KMS-11 (cell line): ENCODE measurements at regions not wholly inside any gene's neighbourhood (a gene's known extent, or its start where the extent isn't known, plus 50 kb on each side); places are given as distances from the start of the nearest gene placed in this dataset.

Source experiments
- H2AFZ ChIP-seq: fragments of 200-600 bp; sonication (generic); 2 replicates; pipeline ENCODE4 v1.6.1; 2016; ENCODE audit warnings: antibody characterized with exemption, mixed run types, low read depth
- H3K27ac ChIP-seq: fragments of 200-600 bp; sonication (generic); 2 replicates; pipeline ENCODE4 v1.6.1; 2016; ENCODE audit warnings: mild to moderate bottlenecking, mixed run types
- H3K27me3 ChIP-seq: fragments of 200-600 bp; sonication (generic); 2 replicates; pipeline ENCODE4 v1.6.1; 2017; ENCODE audit warnings: mild to moderate bottlenecking, low read depth, mixed run types, moderate library complexity; ENCODE audit not compliant: insufficient read depth
- H3K36me3 ChIP-seq: fragments of 200-600 bp; sonication (generic); 2 replicates; pipeline ENCODE4 v1.6.1; 2017; ENCODE audit warnings: mild to moderate bottlenecking, mixed run types; ENCODE audit not compliant: insufficient read depth
- H3K4me1 ChIP-seq: fragments of 200-600 bp; sonication (generic); 2 replicates; pipeline ENCODE4 v1.6.1; 2016; ENCODE audit warnings: mild to moderate bottlenecking, low read depth, mixed run types; ENCODE audit not compliant: poor library complexity, severe bottlenecking
- H3K4me2 ChIP-seq: fragments of 200-600 bp; sonication (generic); 2 replicates; pipeline ENCODE4 v1.7.0; 2016; ENCODE audit warnings: mild to moderate bottlenecking, mixed run types
- H3K4me3 ChIP-seq: fragments of 200-600 bp; sonication (generic); IDR thresholded peaks from 2 replicates; pipeline ENCODE4 v1.6.1; 2017; ENCODE audit warnings: low read depth, low read length, mixed read lengths; ENCODE audit not compliant: insufficient read depth
- H3K79me2 ChIP-seq: fragments of 200-600 bp; sonication (generic); 2 replicates; pipeline ENCODE4 v1.6.1; 2016; ENCODE audit warnings: low read depth, mixed run types; ENCODE audit not compliant: insufficient read depth
- H3K9ac ChIP-seq: fragments of 200-600 bp; sonication (generic); 2 replicates; pipeline ENCODE4 v1.6.1; 2016; ENCODE audit warnings: mild to moderate bottlenecking, mixed run types
- H4K20me1 ChIP-seq: fragments of 200-600 bp; sonication (generic); 2 replicates; pipeline ENCODE4 v1.6.1; 2016; ENCODE audit warnings: mild to moderate bottlenecking, mixed run types; ENCODE audit not compliant: insufficient read depth
- TF ChIP-seq, protein P1 (sequence below): fragments of 200-600 bp; sonication (generic); conservative IDR thresholded peaks from 2 replicates; pipeline ENCODE4 v1.6.1; 2017; ENCODE audit warnings: low read depth, mild to moderate bottlenecking, antibody characterized with exemption, low read length, moderate library complexity, mixed read lengths

DNA sequence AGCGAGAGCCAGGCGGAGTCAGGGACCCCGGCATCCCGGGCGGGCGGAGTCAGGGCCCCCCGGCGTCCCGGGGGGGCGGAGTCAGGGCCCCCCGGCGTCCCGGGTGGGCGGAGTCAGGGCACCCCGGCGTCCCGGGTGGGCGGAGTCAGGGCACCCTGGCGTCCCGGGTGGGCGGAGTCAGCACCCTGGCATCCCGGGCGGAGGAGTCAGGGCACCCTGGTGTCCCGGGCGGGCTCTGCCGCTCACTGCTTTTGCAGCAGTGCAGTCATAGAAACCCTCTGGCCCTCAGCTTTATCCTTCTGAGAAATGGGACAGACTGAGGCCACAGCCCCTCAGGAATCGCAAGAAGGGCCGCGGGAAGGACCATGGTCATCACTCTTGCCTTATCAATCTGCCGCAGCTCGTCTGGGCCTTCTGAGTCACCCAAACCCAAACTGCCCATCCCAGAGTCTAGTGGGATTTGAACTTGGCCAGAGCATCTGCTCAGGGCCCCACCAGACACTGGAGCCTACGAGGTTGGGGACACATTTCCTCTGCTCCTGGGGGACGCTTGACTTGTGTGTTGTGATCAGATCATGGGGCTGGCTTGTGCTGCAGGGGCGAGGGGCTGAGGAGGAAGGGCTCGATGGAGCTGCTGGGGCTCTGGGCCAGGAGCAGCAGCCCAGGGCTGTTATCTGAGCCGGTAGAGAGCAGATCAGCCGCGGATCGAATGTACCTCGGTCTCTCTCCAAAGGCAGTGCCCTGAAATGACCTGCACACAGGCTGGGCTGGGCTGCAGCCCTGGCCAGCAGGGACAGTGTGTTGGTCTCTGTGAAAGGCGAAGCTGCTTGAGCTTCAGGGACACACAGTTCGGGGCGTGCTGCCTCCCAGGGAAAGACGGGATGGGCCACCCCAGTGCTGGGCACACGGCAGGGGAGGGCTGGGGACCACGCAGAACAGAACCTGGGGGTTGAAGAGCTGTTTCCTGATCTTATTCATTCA is 290.1 kb upstream of the HDAC4 start:
- Histone ChIP-seq H3K4me2 (no peak overlapping the region), H3K4me3 (no peak overlapping the region), H2AFZ (no peak overlapping the region), H3K9ac (no peak overlapping the region), H3K27ac (no peak overlapping the region), H3K36me3 (no peaks in the 10 kb centered on the region), H3K4me1 (no peaks in the 10 kb centered on the region), H3K79me2 (no peaks in the 10 kb centered on the region), H3K27me3 (peaks cover 3% of the 10 kb centered on the region), H4K20me1 (no peaks in the 10 kb centered on the region)
- TF ChIP-seq, protein P1, sequence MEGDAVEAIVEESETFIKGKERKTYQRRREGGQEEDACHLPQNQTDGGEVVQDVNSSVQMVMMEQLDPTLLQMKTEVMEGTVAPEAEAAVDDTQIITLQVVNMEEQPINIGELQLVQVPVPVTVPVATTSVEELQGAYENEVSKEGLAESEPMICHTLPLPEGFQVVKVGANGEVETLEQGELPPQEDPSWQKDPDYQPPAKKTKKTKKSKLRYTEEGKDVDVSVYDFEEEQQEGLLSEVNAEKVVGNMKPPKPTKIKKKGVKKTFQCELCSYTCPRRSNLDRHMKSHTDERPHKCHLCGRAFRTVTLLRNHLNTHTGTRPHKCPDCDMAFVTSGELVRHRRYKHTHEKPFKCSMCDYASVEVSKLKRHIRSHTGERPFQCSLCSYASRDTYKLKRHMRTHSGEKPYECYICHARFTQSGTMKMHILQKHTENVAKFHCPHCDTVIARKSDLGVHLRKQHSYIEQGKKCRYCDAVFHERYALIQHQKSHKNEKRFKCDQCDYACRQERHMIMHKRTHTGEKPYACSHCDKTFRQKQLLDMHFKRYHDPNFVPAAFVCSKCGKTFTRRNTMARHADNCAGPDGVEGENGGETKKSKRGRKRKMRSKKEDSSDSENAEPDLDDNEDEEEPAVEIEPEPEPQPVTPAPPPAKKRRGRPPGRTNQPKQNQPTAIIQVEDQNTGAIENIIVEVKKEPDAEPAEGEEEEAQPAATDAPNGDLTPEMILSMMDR: no peak

DNA sequence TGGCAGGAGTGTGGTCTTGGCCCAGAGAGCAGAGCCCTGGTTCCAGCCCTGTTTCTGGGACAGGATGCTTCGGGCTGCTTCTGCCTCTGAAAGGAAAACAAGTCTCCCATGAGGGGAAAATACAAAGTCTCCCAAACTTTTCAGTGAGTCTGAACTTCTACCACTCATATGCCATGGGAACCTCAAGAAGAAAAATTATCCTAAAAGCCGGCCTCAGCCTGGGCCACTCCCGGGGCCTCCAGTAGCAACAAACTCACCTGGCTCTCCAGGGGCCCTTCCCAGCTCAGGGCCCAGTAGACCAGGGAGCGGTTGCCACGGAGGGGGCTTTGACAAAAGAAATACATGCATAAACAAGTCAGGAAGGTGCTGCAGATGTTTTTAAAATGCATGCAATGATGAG is 289.2 kb upstream of the HDAC4 start:
- TF ChIP-seq, protein P1: no peak
- H3K27ac ChIP-seq: no peak overlapping the region
- no peaks in the 10 kb centered on the region for H3K79me2 ChIP-seq
- H3K27me3 ChIP-seq: peaks cover 3% of the 10 kb centered on the region; the same call in 1 of the 2 replicates
- H3K9ac ChIP-seq: no peak overlapping the region
- H3K4me1 ChIP-seq: no peaks in the 10 kb centered on the region
- H3K4me2 ChIP-seq: no peak overlapping the region
- no peak overlapping the region for H2AFZ ChIP-seq
- H3K36me3 ChIP-seq: no peaks in the 10 kb centered on the region
- no peaks in the 10 kb centered on the region for H4K20me1 ChIP-seq
- no peak overlapping the region for H3K4me3 ChIP-seq

DNA sequence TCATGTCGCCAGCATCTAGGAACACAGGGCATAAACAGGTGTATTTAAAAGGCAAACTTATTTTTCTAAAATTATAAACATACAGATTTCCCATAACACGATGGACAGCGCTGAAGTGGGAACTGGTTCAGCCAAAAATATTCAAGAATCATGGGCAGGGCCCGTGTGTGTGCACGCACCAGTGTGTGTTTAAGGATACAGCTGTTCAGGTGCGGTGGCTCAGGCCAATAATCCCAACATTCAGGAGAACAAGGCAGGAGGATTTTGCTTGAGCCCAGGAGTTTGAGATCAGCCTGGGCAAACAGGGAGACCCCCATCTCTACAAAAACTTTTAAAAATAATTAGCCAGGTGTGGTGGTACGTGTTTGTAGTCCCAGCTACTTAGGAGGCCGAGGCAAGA is 288.6 kb upstream of the HDAC4 start:
- Histone ChIP-seq H3K79me2 (no peaks in the 10 kb centered on the region), H4K20me1 (no peaks in the 10 kb centered on the region), H3K4me1 (no peaks in the 10 kb centered on the region), H3K27me3 (peaks cover 3% of the 10 kb centered on the region; the same call in 1 of the 2 replicates), H2AFZ (no peak overlapping the region), H3K27ac (no peak overlapping the region), H3K36me3 (no peaks in the 10 kb centered on the region), H3K4me3 (no peak overlapping the region), H3K4me2 (no peak overlapping the region), H3K9ac (no peak overlapping the region)
- TF ChIP-seq, protein P1: no peak

DNA sequence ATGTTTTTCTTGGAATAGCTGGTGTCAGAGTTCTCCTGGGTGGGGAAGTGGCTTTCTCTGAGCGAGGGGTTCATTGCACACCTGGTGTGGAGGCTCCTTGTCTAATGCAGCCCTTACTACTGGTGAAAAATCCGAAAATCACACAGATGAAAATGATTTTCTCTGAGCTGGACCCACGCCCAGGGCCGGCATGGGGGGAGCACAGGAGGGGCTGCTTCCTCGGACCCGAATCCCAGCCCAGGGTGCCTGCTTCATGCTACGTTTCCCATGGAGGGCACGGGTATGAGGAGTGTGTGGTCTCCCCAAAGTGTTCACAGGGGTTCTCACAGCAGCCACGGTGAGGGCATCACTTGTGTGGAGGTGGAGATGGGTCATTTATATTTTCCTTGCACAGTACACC is 288.0 kb upstream of the HDAC4 start:
- H3K9ac ChIP-seq: no peak overlapping the region
- no peaks in the 10 kb centered on the region for H3K36me3 ChIP-seq
- H3K4me3 ChIP-seq: no peak overlapping the region
- H3K27me3 ChIP-seq: peaks cover 3% of the 10 kb centered on the region; the same call in 1 of the 2 replicates
- H3K4me1 ChIP-seq: no peaks in the 10 kb centered on the region
- no peaks in the 10 kb centered on the region for H3K79me2 ChIP-seq
- no peak overlapping the region for H3K4me2 ChIP-seq
- H4K20me1 ChIP-seq: no peaks in the 10 kb centered on the region
- TF ChIP-seq, protein P1: no peak
- no peak overlapping the region for H2AFZ ChIP-seq
- no peak overlapping the region for H3K27ac ChIP-seq
